Osteoblast (primary cell): ENCODE measurements at regions not wholly inside any gene's neighbourhood (a gene's known extent, or its start where the extent isn't known, plus 50 kb on each side); places are given as distances from the start of the nearest gene placed in this dataset.

ENCODE experiments used
- DNase-seq: peaks from one replicate; pipeline ENCODE4 v3.0.0; 2011; ENCODE audit warnings: low spot score, mixed read lengths; ENCODE audit not compliant: insufficient read length; ENCODE audit errors: missing footprints
- H2AFZ ChIP-seq: 2 replicates; pipeline ENCODE4 v1.6.0; 2011; ENCODE audit warnings: mild to moderate bottlenecking, low read length
- H3K27ac ChIP-seq: 2 replicates; pipeline ENCODE4 v1.5.1; 2011; ENCODE audit warnings: mild to moderate bottlenecking, low read depth, low read length, moderate library complexity
- H3K27me3 ChIP-seq: 2 replicates; pipeline ENCODE4 v1.6.0; 2012; ENCODE audit warnings: mild to moderate bottlenecking, control low read depth, inconsistent platforms, low read length, moderate library complexity; ENCODE audit not compliant: insufficient read depth
- H3K36me3 ChIP-seq: 2 replicates; pipeline ENCODE4 v1.5.1; 2011; ENCODE audit warnings: mild to moderate bottlenecking, low read length, control low read depth, moderate library complexity; ENCODE audit not compliant: insufficient read depth
- H3K4me1 ChIP-seq: 2 replicates; pipeline ENCODE4 v1.5.1; 2011; ENCODE audit warnings: mild to moderate bottlenecking, low read length, control low read depth, moderate library complexity; ENCODE audit not compliant: insufficient read depth
- H3K4me2 ChIP-seq: 2 replicates; pipeline ENCODE4 v1.6.0; 2011; ENCODE audit warnings: mild to moderate bottlenecking, low read length; ENCODE audit not compliant: insufficient read depth
- H3K4me3 ChIP-seq: fragments of 200-600 bp; sonication (generic); 3 replicates; pipeline ENCODE4 v1.5.1; 2012; ENCODE audit warnings: mild to moderate bottlenecking, low read length, inconsistent platforms; ENCODE audit not compliant: insufficient read depth
- H3K79me2 ChIP-seq: 2 replicates; pipeline ENCODE4 v1.6.0; 2012; ENCODE audit warnings: mild to moderate bottlenecking, low read length, control low read depth, inconsistent platforms; ENCODE audit not compliant: insufficient read depth
- H3K9me3 ChIP-seq: 2 replicates; pipeline ENCODE4 v1.5.1; 2011; ENCODE audit warnings: low read depth, low read length, control low read depth
- H4K20me1 ChIP-seq: 2 replicates; pipeline ENCODE4 v1.6.0; 2012; ENCODE audit warnings: mild to moderate bottlenecking, low read length, control low read depth; ENCODE audit not compliant: insufficient read depth
- TF ChIP-seq, protein P1 (sequence below): IDR thresholded peaks from 2 replicates; pipeline ENCODE4 v1.5.1; 2011; ENCODE audit warnings: mild to moderate bottlenecking, low read depth, low read length, moderate library complexity; ENCODE audit errors: extremely low read depth

DNA sequence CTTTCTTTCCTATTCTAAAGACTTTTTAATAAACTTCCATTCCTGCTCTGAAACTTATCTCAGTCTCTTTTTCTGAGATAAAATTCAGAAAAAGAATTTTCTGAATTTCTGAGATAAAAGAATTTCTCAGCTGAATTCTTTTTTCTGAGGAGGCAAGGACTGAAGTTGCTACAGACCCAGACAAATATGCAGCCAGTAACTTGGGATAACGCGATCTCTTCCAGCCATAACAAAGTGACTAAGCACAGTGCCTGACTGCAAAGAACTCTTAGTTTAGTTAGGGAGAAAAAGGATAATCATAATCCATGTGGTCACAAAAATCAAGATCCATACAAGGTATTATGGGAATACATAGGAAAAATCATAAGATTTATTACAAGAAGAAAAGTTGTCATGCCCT lies 222.0 kb upstream of the GAP43 start:
- TF ChIP-seq, protein P1, sequence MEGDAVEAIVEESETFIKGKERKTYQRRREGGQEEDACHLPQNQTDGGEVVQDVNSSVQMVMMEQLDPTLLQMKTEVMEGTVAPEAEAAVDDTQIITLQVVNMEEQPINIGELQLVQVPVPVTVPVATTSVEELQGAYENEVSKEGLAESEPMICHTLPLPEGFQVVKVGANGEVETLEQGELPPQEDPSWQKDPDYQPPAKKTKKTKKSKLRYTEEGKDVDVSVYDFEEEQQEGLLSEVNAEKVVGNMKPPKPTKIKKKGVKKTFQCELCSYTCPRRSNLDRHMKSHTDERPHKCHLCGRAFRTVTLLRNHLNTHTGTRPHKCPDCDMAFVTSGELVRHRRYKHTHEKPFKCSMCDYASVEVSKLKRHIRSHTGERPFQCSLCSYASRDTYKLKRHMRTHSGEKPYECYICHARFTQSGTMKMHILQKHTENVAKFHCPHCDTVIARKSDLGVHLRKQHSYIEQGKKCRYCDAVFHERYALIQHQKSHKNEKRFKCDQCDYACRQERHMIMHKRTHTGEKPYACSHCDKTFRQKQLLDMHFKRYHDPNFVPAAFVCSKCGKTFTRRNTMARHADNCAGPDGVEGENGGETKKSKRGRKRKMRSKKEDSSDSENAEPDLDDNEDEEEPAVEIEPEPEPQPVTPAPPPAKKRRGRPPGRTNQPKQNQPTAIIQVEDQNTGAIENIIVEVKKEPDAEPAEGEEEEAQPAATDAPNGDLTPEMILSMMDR: no peak
- Histone ChIP-seq H3K9me3 (no peaks in the 10 kb centered on the region), H2AFZ (peak overlapping the region; percentile 34), H4K20me1 (no peaks in the 10 kb centered on the region), H3K36me3 (no peaks in the 10 kb centered on the region), H3K4me3 (peak overlapping the region; percentile 13), H3K4me1 (peaks cover 54% of the 10 kb centered on the region), H3K27me3 (no peaks in the 10 kb centered on the region), H3K27ac (peak overlapping the region; percentile 99), H3K4me2 (peak overlapping the region; percentile 71), H3K79me2 (no peaks in the 10 kb centered on the region)
- no peak for DNase-seq

DNA sequence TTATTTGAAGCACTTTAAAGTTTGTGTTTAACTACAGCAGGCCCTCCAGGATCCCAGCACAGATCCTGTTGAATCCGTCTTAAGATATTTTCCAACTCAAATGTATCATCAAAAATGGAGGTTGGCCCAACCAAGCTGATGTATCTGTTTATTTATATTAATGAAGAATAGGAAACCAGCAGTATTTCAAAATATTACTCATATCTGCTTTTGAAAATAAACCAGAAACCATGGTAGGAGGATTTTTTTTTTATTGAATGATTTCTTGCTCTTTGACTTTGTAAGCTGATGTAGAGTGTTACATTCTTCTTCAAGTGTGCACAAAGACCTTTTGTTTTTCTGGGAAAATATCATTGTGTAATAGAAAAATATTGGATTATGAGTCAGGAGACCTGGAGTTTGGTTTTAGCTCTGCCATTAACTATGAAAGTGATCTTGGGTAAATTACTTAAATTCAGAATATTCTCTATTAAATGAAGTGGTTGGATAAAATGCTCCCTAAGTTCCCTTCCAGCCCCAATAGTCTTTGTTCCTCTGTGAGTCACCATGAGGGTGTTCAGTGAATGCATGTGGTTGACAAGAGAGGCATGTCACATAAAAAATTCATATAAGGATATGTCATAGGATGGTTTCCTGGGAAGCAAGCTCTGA lies 221.3 kb upstream of the GAP43 start:
- Histone ChIP-seq H3K27ac (peak overlapping the region; percentile 99), H3K27me3 (no peaks in the 10 kb centered on the region), H3K79me2 (no peaks in the 10 kb centered on the region), H2AFZ (peak overlapping the region; percentile 34), H4K20me1 (no peaks in the 10 kb centered on the region), H3K4me2 (peak overlapping the region; percentile 71), H3K9me3 (no peaks in the 10 kb centered on the region), H3K4me3 (peak overlapping the region; percentile 26), H3K4me1 (peaks cover 51% of the 10 kb centered on the region), H3K36me3 (no peaks in the 10 kb centered on the region)
- TF ChIP-seq, protein P1: no peak
- DNase-seq: peak; percentile 43

DNA sequence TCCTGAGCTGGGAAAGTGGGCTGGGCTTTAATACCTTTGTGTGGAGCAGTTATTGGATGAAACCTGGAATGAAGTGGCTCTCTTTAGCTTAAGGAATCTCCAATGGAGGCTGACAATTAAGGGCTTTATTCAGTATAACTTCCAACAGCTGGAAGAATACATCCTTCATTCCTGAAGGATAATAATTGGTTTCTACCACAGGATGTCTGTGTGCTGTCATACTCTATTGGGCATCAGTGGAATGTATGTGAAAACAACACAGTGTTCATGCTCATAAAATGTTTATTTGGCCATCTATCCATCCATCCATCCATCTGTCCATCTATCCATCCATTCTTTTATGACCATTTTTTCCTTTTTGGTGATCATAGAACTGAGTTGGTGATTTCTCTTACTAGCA lies 220.7 kb upstream of the GAP43 start:
- H4K20me1 ChIP-seq: no peaks in the 10 kb centered on the region
- no peaks in the 10 kb centered on the region for H3K9me3 ChIP-seq
- no peaks in the 10 kb centered on the region for H3K79me2 ChIP-seq
- peak overlapping the region; percentile 28 for H2AFZ ChIP-seq
- no peaks in the 10 kb centered on the region for H3K27me3 ChIP-seq
- no peak for DNase-seq
- H3K27ac ChIP-seq: peak overlapping the region; percentile 99
- peak overlapping the region; percentile 71 for H3K4me2 ChIP-seq
- TF ChIP-seq, protein P1: no peak
- H3K36me3 ChIP-seq: no peaks in the 10 kb centered on the region
- peak overlapping the region; percentile 26 for H3K4me3 ChIP-seq
- H3K4me1 ChIP-seq: peaks cover 45% of the 10 kb centered on the region

DNA sequence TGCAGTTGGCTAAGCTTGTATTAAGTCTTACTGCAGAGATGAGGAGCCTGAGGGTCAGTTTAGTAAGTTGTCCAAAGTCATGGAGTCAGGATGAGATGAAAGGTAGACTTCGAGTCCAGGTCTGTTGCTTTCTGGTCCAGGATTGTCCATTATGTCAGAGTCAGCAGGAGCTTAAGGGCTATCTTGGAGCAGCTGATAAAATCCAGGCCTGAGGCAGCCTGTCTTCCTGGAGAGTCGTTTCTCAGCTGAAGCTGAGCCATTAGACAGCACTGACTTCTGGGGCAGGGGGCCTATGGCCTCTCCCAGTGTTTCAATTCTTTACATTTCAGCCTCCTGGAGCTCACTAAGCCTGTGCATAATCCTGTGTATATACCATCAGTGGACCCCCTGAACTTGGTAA lies 219.5 kb upstream of the GAP43 start:
- Histone ChIP-seq H3K79me2 (no peaks in the 10 kb centered on the region), H3K27ac (no peak overlapping the region), H3K9me3 (no peaks in the 10 kb centered on the region), H3K27me3 (no peaks in the 10 kb centered on the region), H3K4me3 (no peak overlapping the region), H3K4me1 (peaks cover 42% of the 10 kb centered on the region), H3K4me2 (no peak overlapping the region), H2AFZ (no peak overlapping the region), H4K20me1 (no peaks in the 10 kb centered on the region), H3K36me3 (no peaks in the 10 kb centered on the region)
- DNase-seq: peak; percentile 9
- TF ChIP-seq, protein P1: no peak
